ENCODE measurements at regions not wholly inside any gene's neighbourhood (a gene's known extent, or its start where the extent isn't known, plus 50 kb on each side); places are given as distances from the start of the nearest gene placed in this dataset.

- DNase-seq (ENCODE audit: low spot score) (no peak), ATAC-seq (ENCODE audit: low FRiP score) (no peak)
- TF ChIP-seq CTCF (IDR thresholded peaks at IDR 0.05): no peak
These were observed 641.9 kb downstream of the NLGN4X start for GRCh38 chrX:5586726-5587125.

- TF ChIP-seq CTCF (IDR thresholded peaks at IDR 0.05): no peak
- DNase-seq (ENCODE audit: low spot score) (no peak), ATAC-seq (ENCODE audit: low FRiP score) (no peak)
These were observed 653.3 kb downstream of the NLGN4X start for GRCh38 chrX:5575407-5575806.

- no peak for ATAC-seq (ENCODE audit: low FRiP score)
- TF ChIP-seq CTCF (IDR thresholded peaks at IDR 0.05): no peak
- DNase-seq (ENCODE audit: low spot score): no peak
These were observed 659.7 kb downstream of the NLGN4X start for GRCh38 chrX:5568934-5569333.

DNA sequence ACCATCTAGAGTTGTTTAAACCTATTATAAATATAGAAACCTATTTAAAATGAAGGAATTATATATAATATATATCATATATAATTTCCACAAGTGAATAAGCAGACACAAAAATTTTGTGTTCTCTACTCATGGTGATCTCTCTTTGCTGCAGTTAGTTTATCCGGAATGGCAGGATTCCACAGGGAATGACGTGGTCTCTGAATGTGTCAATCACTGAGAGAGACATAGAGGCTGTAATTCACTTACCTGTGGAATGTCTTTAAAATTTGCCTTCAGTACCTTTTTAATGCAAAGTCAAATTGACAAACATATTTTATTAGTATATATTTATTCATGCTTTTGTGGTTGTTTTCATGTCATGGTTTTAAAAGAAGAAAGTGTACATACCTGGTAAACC is 669.3 kb downstream of the NLGN4X start:
- ATAC-seq (ENCODE audit: low FRiP score): no peak
- TF ChIP-seq CTCF (IDR thresholded peaks at IDR 0.05): no peak
- DNase-seq (ENCODE audit: low spot score): no peak

GRCh38 chrX:5549512-5549911 is 679.2 kb downstream of the NLGN4X start:
- ATAC-seq (ENCODE audit: low FRiP score) (no peak), DNase-seq (ENCODE audit: low spot score) (no peak)
- no peak for TF ChIP-seq CTCF (IDR thresholded peaks at IDR 0.05)

DNA sequence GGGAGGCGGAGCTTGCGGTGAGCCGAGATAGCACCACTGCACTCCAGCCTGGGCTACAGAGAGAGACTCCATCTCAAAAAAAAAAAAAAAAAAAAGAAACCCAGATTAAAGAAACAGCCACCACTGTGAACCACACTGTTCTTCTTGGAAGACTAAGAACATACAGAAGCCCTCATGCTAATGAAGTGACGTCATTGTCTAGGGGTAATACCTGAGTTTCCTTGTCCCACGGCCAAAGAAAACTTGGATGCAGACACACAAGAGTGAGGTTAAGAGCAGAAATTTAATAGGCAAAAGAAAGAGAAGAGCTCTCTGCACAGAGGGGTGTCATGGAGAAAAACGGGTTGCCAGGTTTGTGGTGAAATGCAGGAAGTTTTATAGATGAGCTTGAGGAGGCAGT is 691.6 kb downstream of the NLGN4X start:
- no peak for DNase-seq (ENCODE audit: low spot score)
- ATAC-seq (ENCODE audit: low FRiP score): no peak

DNA sequence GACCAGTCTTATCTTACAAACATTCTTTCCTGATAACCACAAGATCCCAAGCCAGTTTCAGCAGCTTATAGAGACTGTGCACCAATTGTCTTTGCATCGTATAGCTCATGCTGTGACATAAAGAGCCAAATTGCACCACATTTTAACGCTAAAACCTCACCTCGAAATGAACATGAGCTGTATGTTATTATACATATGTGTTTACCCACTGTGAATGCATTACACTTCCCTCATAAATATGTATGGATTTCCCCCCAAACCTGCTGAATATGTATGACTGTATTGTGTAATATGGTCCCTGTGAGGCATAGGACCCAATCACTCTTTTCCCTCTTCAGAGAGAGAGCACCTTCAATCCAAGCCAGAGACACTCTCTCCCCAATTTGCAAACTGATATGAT is 692.4 kb downstream of the NLGN4X start:
- no peak for DNase-seq (ENCODE audit: low spot score)
- no peak for ATAC-seq (ENCODE audit: low FRiP score)

More for the DNA sequence above, 691.6 kb downstream of the NLGN4X start:
- TF ChIP-seq CTCF (IDR thresholded peaks at IDR 0.05): no peak

More for the DNA sequence above, 692.4 kb downstream of the NLGN4X start:
- TF ChIP-seq CTCF (IDR thresholded peaks at IDR 0.05): no peak
